Common myeloid progenitor, CD34-positive (primary cell): ENCODE measurements at regions not wholly inside any gene's neighbourhood (a gene's known extent, or its start where the extent isn't known, plus 50 kb on each side); places are given as distances from the start of the nearest gene placed in this dataset.

Experiments
- CTCF ChIA-PET: fragments of 350-600 bp; sonication (Branson Sonifier 250); formaldehyde crosslinking; loops from one replicate; lab custom pipeline; 2021; ENCODE audit warnings: antibody characterized with exemption; lab: Charles Lee
- POLR2A ChIA-PET: fragments of 350-600 bp; sonication (Branson Sonifier 250); formaldehyde crosslinking; loops from one replicate; lab custom pipeline; 2021; ENCODE audit warnings: antibody characterized with exemption; lab: Charles Lee
- DNase-seq, 3 donors: peaks; one replicate each; pipeline versions ENCODE4 v3.0.0 to v3.0.0-alpha.2; 2013
- H3K27ac ChIP-seq, 2 experiments: 1 replicate in 1 of 2; 2 replicates in 1 of 2; pipeline ENCODE4 v1.7.0; 2013; ENCODE audit warnings: inconsistent platforms in 2 of 2, low read length in 2 of 2, mild to moderate bottlenecking in 2 of 2, low read depth in 1 of 2, moderate library complexity in 1 of 2; ENCODE audit not compliant: severe bottlenecking in 2 of 2, insufficient read depth in 1 of 2, poor library complexity in 1 of 2
- H3K27me3 ChIP-seq, 5 experiments: replicated peaks in 2 of 5; 1 replicate in 3 of 5; 2 replicates in 2 of 5; pipeline versions ENCODE4 v1.6.1 to v1.7.0; 2013; ENCODE audit warnings: low read length in 4 of 5, mild to moderate bottlenecking in 2 of 5, moderate library complexity in 2 of 5, inconsistent platforms in 1 of 5; ENCODE audit not compliant: insufficient read depth in 5 of 5, control insufficient read depth in 4 of 5
- H3K36me3 ChIP-seq, 4 experiments: 1 replicate in 2 of 4; 2 replicates in 2 of 4; pipeline versions ENCODE4 v1.6.1 to v1.7.0; 2013; ENCODE audit warnings: low read length in 3 of 4, control low read depth in 1 of 4, mild to moderate bottlenecking in 1 of 4; ENCODE audit not compliant: control insufficient read depth in 4 of 4, insufficient read depth in 4 of 4
- H3K4me1 ChIP-seq, 4 experiments: 1 replicate in 3 of 4; 2 replicates in 1 of 4; pipeline versions ENCODE4 v1.6.1 to v1.7.1; 2013; ENCODE audit warnings: low read length in 3 of 4, mild to moderate bottlenecking in 3 of 4, control low read depth in 1 of 4, inconsistent platforms in 1 of 4, moderate library complexity in 1 of 4; ENCODE audit not compliant: control insufficient read depth in 4 of 4, insufficient read depth in 4 of 4; ENCODE audit errors: control extremely low read depth in 1 of 4
- H3K4me3 ChIP-seq, 7 experiments: 1 replicate in 4 of 7; 2 replicates in 3 of 7; pipeline versions ENCODE4 v1.5.1 to v1.7.0; 2013; ENCODE audit warnings: mild to moderate bottlenecking in 7 of 7, low read length in 6 of 7, moderate library complexity in 6 of 7, inconsistent platforms in 2 of 7, low read depth in 2 of 7, control low read depth in 1 of 7; ENCODE audit not compliant: insufficient read depth in 4 of 7, control insufficient read depth in 1 of 7; ENCODE audit errors: extremely low read depth in 1 of 7
- H3K9me3 ChIP-seq, 5 experiments: 1 replicate in 4 of 5; 2 replicates in 1 of 5; pipeline versions ENCODE4 v1.6.1 to v1.7.1; 2013; ENCODE audit warnings: low read length in 4 of 5, mild to moderate bottlenecking in 2 of 5, inconsistent platforms in 1 of 5, low read depth in 1 of 5, moderate library complexity in 1 of 5; ENCODE audit not compliant: control insufficient read depth in 4 of 5, insufficient read depth in 2 of 5; ENCODE audit errors: control extremely low read depth in 1 of 5
- WGBS: methylation state at CpG from one replicate; pipeline ENCODE4 v1.1.5; 2013; ENCODE audit not compliant: insufficient coverage; 5-methylcytosine and 5-hydroxymethylcytosine counted together

DNA sequence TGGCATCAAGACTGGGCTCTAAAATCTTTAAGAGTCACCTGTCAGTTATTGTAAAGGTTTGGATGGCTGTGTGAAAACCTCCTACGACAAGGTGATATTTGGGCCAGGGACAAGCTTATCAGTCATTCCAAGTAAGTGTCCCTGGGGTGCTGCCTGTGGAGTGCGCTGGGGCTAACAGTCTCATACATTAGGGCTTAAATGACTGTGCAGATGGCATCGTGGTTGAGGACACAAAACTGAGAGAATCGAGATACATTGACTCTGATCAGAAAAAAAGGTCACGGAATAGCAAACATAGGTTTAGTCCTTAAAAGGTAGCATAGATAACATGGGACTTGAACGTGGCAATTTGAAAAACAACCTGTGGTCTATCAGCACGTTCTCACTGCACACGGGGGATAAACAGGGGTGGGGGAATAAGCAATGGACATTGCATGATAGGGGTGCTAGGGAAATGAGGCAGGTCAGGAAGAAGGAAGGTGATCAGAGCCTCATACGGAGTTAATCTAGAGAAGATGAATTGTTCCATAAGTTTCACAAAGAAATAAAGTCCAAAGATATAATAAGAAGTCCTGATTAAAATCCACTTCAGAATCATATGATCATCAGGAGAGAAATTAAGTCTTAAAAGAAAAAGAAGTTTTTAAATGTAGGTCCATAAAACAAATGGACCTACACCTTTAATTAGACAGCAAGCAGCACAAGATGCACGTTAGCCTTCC is 100.3 kb downstream of the DAD1 start:
- H3K27ac ChIP-seq: no peak overlapping the region
- 98% methylated on average over 9 of the region's 10 CpGs for WGBS
- ChIA-PET CTCF (interaction anchor here (0.9 to 2.9 kb wide), 8 partner anchors 8 to 99 kb away, joined by 3 to 9 read pairs (median 4); no protein-coding TSS in a partner anchor), POLR2A (no interaction called here)
- no peaks in the 10 kb centered on the region for H3K4me1 ChIP-seq
- no peaks in the 10 kb centered on the region for H3K9me3 ChIP-seq
- H3K27me3 ChIP-seq: peaks cover 0 to 11% (median 2%) of the 10 kb centered on the region in 5 experiments
- H3K36me3 ChIP-seq: no peaks in the 10 kb centered on the region
- no peak overlapping the region for H3K4me3 ChIP-seq
- no peak for DNase-seq

DNA sequence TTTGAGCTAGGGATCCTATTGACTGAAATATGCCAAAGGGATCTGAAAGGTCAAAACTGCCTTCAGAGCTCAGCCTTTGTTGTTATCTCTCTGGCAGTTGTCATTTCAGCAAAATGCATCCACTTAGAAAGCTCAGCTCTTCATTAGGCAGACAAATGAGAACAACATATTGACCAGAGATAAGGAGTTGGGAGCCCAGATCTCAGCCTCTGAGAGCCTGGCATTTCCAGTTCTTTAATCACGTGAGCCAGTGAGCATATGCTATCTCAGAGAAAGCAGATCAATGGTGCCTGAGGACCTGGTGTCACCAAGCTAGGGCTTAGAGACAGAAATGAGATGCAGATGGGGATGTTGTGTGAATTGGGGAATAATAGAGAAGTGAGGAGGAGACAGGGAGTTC is 101.1 kb downstream of the DAD1 start:
- no peaks in the 10 kb centered on the region for H3K36me3 ChIP-seq
- POLR2A ChIA-PET: interaction anchor here (0.6 kb wide), 1 partner anchor 23 kb away, joined by 3 read pairs; no protein-coding TSS in a partner anchor
- no peak for DNase-seq

DNA sequence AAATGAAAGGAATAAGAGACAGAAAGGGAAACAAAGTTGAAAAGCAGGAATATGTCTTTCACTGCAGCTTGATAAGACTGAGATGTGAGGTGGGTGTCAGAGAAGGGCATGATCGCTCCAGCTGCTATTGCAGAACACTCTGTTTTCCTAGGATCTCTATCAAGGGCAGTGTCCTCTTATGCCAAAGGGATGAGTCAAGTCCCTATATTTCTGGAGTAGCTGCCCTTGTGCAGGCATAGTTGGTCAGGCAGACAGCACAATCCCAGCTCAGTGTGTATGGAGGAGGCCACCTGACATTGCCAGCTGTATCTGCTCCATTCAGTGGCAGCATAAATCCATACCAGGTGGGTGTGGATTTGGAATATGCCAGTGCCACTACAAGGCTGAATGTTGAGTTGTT is 101.6 kb downstream of the DAD1 start:
- Histone ChIP-seq H3K36me3 (no peaks in the 10 kb centered on the region), H3K27me3 (peaks cover 0 to 11% (median 2%) of the 10 kb centered on the region in 5 experiments), H3K4me1 (peaks cover 0 to 8% (median 4%) of the 10 kb centered on the region in 4 experiments), H3K27ac (no peak overlapping the region), H3K9me3 (no peaks in the 10 kb centered on the region), H3K4me3 (no peak overlapping the region)
- no peak for DNase-seq
- WGBS: 100% methylated on average over 1 of the region's 1 CpG
- CTCF ChIA-PET: interaction anchor here (0.9 to 2.9 kb wide), 6 partner anchors 8 to 97 kb away, joined by 3 to 9 read pairs (median 6); no protein-coding TSS in a partner anchor
- POLR2A ChIA-PET: no interaction called here

More for the DNA sequence above, 101.1 kb downstream of the DAD1 start:
- H3K27ac ChIP-seq: no peak overlapping the region
- H3K4me1 ChIP-seq: peaks cover 0 to 5% (median 2%) of the 10 kb centered on the region in 4 experiments
- H3K27me3 ChIP-seq: peaks cover 0 to 11% (median 2%) of the 10 kb centered on the region in 5 experiments
- WGBS: 71% methylated on average over 1 of the region's 1 CpG
- H3K9me3 ChIP-seq: no peaks in the 10 kb centered on the region
- CTCF ChIA-PET: interaction anchor here (0.9 to 2.9 kb wide), 6 partner anchors 9 to 97 kb away, joined by 3 to 9 read pairs (median 6); no protein-coding TSS in a partner anchor
- no peak overlapping the region for H3K4me3 ChIP-seq

DNA sequence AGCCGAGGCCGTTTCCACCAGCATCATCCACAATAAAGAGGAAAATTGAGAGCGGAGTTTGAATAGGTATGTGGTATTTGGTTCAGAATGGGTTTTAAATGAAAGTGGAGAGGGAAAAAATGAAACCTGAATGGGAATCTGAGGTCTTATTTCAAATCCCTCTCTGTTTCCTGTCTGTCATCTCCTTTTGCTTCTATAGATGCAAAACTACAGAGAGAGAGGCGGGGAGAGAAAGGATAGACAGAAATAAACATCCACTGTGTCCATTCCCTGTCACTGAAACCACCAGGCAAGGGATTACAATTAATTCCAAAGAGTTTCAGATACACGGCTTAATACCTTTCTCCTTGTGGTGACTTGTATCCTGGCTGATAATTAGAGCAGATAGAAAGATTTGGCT is 102.3 kb downstream of the DAD1 start:
- WGBS: 90% methylated on average over 4 of the region's 5 CpGs
- CTCF ChIA-PET: interaction anchor here (1.4 to 2.9 kb wide), 3 partner anchors 12 to 96 kb away, joined by 7 to 9 read pairs (median 9); no protein-coding TSS in a partner anchor
- Histone ChIP-seq H3K4me1 (peaks cover under 1 to 15% (median 9%) of the 10 kb centered on the region in 4 experiments), H3K27ac (no peak overlapping the region), H3K9me3 (no peaks in the 10 kb centered on the region), H3K36me3 (no peaks in the 10 kb centered on the region), H3K4me3 (no peak overlapping the region), H3K27me3 (peaks cover 0 to 6% (median 2%) of the 10 kb centered on the region in 5 experiments)
- POLR2A ChIA-PET: no interaction called here
- no peak for DNase-seq

DNA sequence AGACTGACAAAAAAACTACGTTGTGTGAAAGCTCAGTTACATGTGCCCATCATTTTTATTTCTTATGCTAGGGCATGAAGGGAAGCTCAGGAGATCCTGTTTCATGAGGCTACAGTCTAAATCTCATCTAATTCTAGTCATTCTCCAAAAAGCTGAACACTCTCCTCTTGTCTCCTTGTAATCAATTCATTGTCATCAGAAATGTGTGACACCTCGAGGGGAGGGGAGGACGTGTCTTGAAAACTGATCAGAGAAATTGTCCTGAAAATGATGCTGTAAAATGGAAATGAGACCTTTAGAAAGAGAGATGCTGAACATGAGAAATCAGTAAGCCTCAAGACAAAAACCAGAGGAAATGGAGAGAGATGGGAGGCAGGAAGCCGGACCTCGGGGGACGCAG is 103.4 kb downstream of the DAD1 start:
- Histone ChIP-seq H3K4me1 (peaks cover 3 to 20% (median 18%) of the 10 kb centered on the region in 4 experiments), H3K27ac (no peak overlapping the region), H3K36me3 (no peaks in the 10 kb centered on the region), H3K9me3 (no peaks in the 10 kb centered on the region), H3K27me3 (peaks cover 0 to 4% (median 2%) of the 10 kb centered on the region in 5 experiments), H3K4me3 (no peak overlapping the region)
- WGBS: 86% methylated on average over 6 of the region's 6 CpGs
- ChIA-PET CTCF (interaction anchor here (0.8 to 2.5 kb wide), 3 partner anchors 9 to 180 kb away, joined by 3 to 10 read pairs (median 3); no protein-coding TSS in a partner anchor), POLR2A (no interaction called here)
- no peak for DNase-seq

DNA sequence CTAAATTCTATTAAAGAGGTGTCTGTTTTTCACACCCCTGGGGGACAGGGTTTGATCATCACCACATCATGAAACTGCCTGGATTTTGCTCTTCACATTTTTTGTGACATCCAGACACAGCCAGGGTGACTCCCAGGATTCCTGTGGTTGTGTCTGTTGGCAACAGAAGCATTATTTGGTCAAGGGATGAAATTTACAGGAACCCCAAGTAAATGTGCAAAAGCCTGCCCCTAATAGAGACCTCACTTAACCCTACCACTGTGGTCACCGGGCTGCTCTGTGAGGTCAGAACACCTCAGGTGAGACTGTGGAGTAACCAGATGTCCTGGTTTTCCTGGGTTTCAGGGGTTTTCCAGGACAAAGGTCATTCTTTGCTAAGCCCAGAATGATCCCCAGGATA is 103.8 kb downstream of the DAD1 start:
- 100% methylated on average over 1 of the region's 1 CpG for WGBS
- Histone ChIP-seq H3K27me3 (peaks cover 0 to 3% (median 2%) of the 10 kb centered on the region in 5 experiments), H3K27ac (no peak overlapping the region), H3K36me3 (no peaks in the 10 kb centered on the region), H3K9me3 (no peaks in the 10 kb centered on the region), H3K4me1 (peaks cover 3 to 20% (median 19%) of the 10 kb centered on the region in 4 experiments), H3K4me3 (no peak overlapping the region)
- ChIA-PET CTCF (interaction anchor here (0.8 to 16.1 kb wide), 4 partner anchors 7 to 92 kb away, joined by 3 to 366 read pairs (median 8); no protein-coding TSS in a partner anchor), POLR2A (no interaction called here)
- DNase-seq: no peak
